HG03378 (cell line): ENCODE measurements at regions not wholly inside any gene's neighbourhood (a gene's known extent, or its start where the extent isn't known, plus 50 kb on each side); places are given as distances from the start of the nearest gene placed in this dataset.
"Not testable (repeated sequence)": the region's sequence is repeated elsewhere in the genome, so short reads cannot be mapped to it uniquely, and the experiment has no call there.

Experiments used
- ATAC-seq: cut with Tn5 transposase; IDR thresholded peaks from one replicate; pipeline ENCODE4 v1.9.1; 2021; ENCODE audit warnings: mild to moderate bottlenecking, moderate library complexity; ENCODE audit not compliant: unreplicated experiment

DNA sequence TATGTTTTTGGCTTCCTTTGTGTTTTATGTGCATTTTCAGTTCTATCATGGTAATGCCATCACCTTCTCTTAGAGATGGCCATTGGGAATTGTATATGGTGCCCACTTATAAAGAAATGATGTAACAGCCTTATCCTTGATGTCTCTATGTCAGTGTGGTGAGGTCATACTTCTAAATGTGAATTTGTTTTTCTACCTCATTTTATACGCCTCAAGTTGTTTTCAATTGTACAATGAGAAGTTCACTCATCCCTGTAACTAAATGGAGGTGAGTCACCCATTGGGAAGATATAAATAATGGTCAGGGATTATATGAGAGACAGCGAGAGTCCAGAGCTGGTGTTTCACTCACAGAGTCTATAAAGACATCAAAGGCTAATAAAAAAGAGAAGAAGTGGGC, 402.4 kb downstream of the AGTPBP1 start:
- ATAC-seq, result no peak

DNA sequence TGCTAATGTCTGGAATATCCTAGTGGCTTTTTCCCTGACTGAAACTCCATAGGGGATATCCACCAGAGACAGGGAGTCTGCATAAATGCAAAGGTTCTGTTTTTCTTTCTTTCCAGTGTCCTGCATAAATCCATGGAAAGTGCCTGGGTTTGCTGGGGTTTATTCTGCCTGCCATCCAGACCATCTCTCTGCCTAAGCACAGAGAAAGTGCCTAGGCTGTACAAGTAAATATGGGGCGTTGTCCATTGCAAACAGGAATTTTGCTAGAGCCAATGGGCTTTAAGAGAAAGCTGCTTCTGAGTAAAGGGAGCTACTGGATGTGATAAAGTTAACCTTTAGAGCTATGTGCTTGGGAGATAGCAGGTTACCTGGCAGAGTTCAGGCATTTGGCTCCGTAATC, 407.5 kb downstream of the AGTPBP1 start:
- no peak for ATAC-seq

DNA sequence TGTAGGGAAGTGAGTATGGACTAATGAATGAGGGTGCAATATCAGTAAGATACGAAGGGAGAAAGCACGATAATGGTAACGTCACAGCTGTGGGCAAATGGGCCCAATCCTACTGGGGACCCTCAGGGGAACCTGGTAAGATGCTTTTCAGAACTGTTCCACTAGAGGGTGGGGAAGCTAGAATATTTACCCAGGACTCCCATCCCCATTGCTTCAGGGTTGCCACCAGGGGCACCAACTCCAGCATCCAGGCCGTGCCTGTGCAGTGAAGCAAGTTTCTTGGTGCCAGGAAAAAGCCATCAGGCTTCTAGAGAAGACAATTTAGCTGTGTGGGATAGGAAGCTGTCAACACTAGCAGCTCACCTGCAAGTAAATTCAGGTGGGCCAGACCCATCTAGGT, 409.3 kb downstream of the AGTPBP1 start:
- ATAC-seq, result no peak

DNA sequence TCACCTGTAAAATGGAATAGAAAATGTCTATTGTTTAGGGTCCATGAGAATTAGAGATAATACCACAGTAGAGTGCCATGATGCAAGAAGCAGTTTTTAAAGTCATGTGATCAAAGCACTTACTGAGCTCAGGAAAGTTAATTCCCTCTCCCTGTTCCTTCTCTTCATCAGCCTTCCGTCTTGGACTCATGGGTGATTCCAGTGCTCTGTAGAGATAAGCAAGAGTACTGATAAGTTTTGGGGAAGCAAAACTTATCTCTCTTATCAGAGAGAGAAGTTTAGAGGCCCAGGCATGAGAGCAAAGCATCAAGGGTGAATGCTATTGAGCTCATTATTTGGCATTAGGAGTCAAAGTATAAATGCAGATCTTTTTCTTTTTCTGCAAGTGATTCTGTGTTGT, 410.1 kb downstream of the AGTPBP1 start:
- ATAC-seq, result no peak

DNA sequence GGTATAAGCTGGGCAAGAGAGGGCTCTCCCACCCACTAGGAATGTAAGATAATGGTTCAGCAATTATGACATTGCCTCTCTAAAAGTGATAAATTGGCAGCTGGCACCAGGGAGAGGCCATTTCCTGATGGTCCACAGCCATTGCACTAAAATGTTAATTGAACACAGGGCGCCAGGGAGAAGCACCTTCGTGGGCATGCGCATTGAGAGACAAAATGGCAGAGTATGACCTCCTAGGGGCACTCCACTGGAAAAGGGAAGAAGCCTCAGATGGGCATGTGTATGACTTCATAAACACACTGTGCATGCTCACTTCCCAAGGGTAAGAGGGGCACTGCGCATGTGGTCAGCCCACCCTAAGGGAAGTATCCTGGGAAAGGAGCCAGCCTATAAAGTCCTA, 419.2 kb downstream of the AGTPBP1 start:
- no peak for ATAC-seq

DNA sequence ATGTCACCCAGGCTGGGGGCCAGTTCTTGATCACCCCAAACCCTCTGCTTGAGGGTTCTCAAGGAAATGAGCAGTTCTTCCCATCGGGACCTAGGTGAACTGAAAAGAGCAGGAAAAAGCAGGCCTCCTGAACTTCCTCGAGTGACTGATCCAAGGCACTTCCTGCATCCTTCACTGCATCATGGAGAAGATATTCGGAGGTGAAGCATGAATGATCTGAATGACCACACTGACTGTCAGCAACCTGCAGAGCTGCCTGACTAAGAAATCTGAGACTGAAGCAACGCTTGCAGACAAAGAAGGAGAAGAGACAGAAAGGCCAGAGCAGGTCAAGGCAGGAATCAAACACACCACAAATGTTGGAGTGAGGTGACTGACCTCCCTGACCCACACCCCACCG, 420.2 kb downstream of the AGTPBP1 start:
- ATAC-seq, result no peak

DNA sequence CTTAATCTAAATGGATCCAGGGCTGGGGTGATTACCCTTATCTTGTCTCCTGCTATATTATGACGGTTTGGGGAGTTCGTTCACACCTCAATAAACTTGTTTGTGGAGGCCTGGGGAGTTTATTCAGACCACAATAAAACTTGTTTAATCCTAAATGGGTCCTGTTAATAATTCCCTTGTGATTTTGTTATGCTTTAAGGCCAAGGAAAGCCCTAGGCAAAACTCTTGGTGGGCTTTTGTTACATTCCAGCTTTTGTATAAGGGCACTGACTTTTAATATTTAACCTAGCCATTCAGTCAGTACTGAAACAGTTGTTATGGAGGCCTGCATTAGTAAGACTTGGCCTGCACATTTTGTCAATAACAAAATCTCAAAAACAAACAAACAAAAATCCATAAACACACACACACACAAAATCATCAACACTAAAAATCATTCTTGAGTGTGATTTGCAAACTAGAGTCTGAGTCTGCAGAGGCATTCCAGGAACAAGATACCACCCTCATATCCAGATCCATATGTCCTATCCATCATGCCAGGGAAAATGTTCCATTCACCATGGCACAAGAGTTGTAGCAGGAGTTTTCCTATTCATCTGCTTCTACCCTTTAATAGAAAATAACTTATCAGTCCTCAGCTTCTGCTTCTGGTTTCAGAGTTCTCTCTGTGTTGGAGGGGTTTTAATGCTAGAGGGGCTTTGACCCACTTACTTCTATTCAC, 421.7 kb downstream of the AGTPBP1 start:
- ATAC-seq, result no peak

DNA sequence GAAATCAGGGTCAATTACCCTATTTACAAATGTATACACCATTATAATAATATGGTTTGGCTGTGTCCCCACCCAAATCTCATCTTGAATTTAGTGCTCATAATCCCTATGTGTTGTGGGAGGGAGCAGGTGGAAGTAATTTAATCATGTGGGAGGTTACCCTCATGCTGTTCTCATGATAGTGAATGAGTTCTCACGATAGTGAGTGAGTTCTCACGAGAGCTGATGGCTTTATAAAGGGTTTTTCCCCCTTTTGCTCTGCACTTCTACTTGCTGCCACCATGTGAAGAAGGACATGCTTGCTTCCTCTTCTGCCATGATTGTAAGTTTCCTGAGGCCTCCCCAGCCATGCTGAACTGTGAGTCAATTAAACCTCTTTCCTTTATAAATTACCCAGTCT, 426.2 kb downstream of the AGTPBP1 start:
- not testable (repeated sequence) for ATAC-seq

DNA sequence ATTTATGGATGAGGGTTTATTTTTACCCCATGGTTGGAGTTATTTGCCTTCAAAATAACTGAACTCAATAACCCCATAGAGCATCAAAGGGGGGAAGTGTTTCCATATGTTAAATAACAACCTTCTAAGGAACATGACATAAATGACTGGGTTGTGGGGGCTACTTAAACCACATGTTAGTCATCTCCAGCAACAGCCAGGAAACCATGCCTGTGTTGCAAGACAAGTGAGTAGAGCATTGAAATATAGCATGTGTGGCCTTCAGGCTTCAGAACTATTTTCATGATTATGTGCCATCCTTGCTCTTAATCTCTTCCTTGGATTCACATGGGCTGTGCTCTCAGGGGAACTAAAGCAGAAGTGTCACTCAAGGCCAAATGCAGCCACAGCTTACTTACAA, 431.2 kb downstream of the AGTPBP1 start:
- ATAC-seq, result no peak

DNA sequence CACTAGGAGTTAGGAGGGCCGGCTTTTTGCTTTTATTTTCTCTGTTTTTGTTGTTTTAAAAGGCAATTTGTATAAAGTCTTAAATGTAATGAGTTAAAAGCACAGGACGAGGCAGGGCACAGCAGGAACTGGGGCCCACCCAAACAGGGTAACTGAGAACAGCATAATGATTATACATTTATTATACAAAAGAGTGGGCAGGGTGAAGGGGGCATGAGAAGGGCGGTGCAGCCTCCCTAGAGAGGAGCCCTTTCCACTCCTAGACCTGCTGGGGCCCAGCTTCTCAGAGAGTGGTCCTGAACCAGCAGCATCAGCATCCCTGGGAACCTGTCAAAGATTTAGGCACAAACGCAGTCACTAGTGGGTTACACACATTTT, 438.0 kb downstream of the AGTPBP1 start:
- no peak for ATAC-seq

DNA sequence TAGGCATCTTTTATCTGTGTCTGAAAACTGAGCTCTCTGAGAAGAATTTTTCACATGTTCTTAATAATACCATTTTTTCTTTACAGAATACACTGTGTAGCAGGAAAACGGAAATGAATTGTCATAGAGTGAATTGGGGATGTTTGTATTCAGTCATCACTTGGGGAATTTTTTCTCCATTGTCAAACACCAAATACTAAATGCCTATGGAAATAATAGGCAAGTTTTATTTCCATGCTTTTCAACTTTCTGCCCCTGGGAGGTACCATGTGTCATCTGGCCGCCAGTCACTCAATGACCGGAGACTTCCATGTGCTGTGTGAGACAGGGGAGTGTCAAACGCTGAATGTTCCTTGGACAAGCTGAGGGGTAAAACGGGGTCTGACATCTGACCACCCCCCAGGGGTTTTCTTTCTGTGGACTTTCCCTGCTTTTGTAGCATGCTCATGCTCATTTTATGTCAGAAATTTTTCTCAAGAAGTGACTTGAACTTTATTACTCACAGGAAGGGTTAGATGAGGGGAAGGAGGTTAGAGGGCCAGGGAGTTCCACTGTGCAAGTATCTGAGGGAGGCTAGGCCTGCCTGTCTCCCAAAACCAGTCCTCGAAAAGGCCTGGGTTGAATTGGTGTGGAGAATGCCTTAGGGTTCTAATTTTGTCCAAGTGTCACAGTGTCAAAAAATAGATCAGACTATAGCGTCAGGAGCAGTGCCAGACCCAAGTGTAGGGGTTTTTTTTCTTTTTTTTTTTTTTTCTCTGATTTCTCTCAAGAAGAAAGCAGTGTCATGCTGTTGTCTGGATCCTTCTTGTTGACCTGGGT, 438.6 kb downstream of the AGTPBP1 start:
- ATAC-seq, result no peak

DNA sequence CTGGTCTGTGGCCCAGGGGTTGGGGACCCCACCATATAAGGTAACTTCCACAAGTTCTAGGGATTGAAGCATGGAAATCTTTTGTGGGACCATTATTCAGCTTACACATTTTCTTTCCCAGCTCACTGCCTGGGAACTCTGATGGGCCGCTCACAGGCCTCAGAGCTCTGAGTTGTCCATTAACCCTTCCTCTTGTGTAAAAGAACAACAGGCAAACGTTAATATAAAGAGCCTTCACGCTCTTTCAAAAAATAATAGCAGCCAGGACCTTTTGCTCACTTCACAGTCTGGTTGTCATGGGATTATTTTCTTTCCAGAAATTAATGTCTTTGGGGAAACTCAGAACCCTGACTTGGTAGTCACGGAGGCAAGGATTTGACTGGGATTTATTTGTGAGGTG, 443.3 kb downstream of the AGTPBP1 start:
- ATAC-seq, result no peak

DNA sequence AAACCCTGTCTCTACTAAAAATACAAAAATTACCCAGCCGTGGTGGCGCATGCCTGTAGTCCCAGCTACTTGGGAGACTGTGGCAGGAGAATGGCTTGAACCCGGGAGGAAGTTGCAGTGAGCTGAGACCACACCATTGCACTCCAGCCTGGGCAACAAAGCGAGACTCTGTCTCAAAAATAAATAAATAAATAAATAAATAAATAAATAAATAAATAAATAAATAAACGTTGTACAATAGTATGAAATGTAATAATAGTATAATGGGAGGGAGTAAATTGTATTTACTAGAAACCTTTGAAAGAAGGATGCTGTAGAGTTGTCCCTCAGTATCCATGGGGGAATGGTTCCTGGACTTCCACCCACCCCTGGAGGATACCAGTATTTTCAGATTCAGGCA, 446.5 kb downstream of the AGTPBP1 start:
- ATAC-seq, result not testable (repeated sequence)

DNA sequence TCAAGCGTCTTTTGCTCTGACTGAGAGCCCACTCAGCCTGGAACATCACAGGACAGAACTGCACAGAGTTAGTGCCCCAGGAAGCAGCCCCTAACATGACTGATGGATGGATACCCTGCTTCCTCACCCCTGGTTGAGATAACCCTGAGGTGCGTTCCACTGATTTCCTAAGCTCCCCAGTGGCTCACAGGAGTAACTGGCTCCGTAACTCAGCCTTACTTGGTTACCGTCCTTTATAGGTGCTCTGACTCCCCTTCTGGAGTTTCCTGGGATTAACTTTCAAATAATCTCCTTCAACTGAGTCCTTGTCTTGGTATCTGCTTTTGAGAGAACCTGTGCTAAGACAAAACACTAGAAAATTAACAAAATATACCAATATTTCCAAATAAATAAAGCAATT, 449.5 kb downstream of the AGTPBP1 start:
- no peak for ATAC-seq

DNA sequence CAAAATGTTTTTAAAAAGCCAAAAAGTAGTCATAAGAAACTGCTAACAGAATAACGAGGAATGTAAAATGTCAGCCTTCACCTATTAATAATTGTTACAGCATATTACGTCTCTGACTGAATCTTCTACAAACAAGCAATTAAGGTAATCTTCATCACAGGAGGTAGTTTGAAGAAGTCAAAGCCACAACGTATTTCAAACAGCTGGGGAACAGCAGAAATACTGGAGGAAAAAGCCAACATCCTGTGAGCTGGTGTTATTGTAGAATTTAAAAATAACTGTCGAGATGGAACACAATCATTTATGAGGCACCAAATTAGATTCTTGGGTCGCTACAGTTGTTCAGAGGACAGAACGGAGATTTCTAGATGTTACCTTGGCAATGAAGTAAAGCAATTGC, 450.5 kb downstream of the AGTPBP1 start:
- ATAC-seq, result no peak

DNA sequence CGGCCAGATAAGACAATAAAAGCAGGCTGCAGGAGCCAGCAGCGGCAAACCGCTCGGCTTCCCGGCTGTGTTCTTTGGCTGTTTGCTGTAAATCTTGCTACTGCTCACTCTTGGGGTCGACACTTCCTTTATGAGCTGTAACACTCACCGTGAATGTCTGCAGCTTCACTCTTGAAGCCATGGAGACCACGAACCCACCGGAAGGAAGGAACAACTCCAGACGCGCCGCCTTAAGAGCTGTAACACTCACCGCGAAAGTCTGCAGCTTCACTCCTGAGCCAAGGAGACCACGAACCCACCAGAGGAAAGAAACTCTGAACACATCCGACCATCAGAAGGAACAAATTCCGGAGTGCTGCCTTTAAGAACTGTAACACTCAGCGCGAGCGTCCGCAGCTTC, 451.7 kb downstream of the AGTPBP1 start:
- ATAC-seq, result no peak

DNA sequence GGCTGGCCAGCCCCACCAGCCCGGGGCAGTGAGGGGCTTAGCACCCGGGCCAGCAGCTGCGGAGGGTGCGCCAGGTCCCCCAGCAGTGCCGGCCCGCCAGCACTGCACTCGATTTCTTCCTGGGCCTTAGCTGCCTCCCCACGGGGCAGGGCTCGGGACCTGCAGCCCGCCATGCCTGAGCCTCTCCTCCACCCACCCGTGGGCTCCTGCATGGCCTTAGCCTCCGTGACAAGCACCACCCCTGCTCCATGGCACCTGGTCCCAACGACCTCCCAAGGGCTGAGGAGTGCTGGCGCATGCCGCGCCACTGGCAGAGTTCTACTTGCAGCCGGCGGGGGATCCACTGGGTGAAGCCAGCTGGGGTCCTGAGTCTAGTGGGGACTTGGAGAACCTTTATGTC, 452.6 kb downstream of the AGTPBP1 start:
- no peak for ATAC-seq

DNA sequence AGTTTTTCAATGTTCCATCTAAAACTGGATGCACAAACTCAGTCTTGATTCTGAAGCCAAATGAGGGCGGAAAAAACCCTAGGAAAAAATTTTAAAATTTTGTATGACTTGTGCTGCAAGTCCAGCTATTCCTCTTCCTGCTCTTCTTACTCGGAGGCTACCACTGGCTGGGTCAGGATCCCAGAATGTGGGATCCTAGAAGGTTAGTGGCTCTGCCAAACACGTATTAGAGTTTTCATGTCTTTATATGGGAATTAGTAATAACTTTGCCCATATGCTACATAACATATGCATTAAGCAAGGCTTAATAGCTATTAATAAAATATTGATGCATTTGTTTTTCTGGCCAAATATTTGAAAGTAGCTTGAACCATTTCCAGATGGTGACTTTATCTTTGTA, 458.3 kb downstream of the AGTPBP1 start:
- no peak for ATAC-seq

DNA sequence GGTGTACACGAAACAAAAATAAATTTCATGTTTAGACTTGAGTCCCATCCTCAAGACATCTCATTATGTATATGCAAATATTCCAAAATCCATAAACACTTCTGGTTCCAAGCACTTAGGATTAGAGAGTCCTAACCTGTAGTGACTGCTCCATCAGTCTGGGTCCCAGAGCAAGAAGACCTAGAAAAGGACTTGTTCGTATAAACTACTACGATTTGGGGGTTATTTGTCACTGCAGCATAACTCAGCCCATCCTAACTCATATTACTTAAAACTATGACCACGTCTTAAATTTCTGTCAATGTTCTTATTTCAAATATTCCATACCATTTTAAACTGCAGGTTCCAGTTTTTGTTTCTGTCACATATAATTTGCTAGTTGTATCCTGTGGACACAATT, 463.0 kb downstream of the AGTPBP1 start:
- ATAC-seq, result no peak

DNA sequence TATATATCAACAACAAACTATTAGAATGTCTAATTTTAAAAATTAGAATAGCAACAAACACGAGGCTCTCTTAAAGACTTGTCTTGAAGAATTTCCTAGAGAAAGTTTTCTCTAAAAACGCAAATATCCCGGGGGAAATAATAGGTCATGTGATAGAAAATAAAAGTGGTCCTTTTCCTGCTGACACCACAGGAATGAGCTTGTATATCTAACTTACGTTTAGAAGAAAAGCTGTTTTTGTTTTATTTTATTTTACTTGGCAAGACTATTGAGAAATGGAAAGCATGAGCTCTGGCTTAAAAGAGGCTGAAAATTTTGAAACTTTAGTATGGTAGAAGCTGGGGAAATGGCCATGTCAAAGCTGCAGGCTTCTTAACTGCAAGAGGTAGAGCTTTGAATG, 465.0 kb downstream of the AGTPBP1 start:
- ATAC-seq, result no peak

DNA sequence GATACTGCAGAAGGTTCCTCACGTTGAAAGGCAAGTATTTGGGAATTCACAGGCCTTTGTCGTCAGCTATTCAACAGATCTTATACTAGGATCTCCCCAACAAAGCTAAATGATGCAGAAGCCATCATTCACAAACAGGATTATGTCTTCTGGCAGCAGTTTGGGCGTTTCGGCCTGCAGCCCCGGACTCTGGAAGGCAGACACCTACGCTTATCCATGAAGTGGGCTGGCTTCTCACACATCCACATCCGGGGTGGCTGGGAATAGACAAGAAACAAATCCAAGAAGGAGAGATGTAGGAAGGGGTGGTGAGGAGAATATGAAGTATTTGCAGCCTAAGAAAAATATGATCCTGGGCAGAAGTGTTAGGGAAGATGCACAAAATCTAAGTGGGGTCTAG, 471.9 kb downstream of the AGTPBP1 start:
- no peak for ATAC-seq

DNA sequence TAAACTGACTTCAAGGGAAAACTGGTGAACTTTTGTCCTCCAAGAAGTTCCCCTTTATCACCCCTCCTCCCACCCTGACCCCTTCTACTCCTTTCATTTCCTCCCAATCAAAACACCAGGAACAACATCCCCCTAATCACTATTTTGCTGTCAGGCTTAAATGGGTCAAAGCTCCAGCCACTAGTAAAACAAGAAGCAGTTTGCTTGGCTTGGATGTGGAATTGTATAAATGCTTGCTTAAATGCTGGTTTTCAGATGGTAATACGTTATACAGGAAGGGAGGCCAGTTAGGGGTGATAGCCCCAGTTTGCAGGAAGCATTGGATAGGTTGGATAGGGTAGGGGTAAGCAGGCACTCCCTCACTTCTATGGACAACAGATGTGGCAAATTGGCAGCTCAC, 473.6 kb downstream of the AGTPBP1 start:
- no peak for ATAC-seq

DNA sequence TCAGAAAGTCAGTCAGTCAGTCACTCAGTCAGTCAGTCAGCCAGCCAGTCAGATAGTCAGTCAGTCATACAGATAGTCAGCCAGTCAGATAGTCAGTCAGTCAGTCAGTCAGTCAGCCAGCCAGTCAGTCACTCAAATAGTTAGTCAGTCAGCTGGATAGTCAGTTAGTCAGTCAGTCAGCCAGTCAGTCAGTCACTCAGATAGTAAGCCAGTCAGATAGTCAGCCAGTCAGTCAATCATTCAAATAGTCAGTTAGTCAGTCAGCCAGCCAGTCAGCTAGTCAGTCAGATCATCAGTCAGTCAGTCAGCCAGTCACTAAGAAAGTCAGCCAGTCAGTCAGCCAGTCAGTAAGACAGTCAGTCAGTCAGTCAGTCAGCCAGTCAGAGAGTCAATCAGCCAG, 477.1 kb downstream of the AGTPBP1 start:
- ATAC-seq, result no peak
